HEK293T (cell line): ENCODE measurements at regions not wholly inside any gene's neighbourhood (a gene's known extent, or its start where the extent isn't known, plus 50 kb on each side); places are given as distances from the start of the nearest gene placed in this dataset.

Source experiments
- CTBP1 ChIP-seq: fragments of 450-650 bp; IDR thresholded peaks from 2 replicates; pipeline ENCODE4 v1.6.1; 2016; ENCODE audit warnings: borderline replicate concordance
- FOXM1 ChIP-seq: fragments of 450-650 bp; IDR thresholded peaks from 2 replicates; pipeline ENCODE4 v1.6.1; 2017; ENCODE audit warnings: mild to moderate bottlenecking, borderline replicate concordance
- HDGF ChIP-seq: fragments of 450-650 bp; IDR thresholded peaks from 2 replicates; pipeline ENCODE4 v1.6.1; 2017; ENCODE audit warnings: antibody characterized with exemption, borderline replicate concordance
- TARDBP ChIP-seq: fragments of 450-650 bp; IDR thresholded peaks from 2 replicates; pipeline ENCODE4 v1.6.1; 2016

DNA sequence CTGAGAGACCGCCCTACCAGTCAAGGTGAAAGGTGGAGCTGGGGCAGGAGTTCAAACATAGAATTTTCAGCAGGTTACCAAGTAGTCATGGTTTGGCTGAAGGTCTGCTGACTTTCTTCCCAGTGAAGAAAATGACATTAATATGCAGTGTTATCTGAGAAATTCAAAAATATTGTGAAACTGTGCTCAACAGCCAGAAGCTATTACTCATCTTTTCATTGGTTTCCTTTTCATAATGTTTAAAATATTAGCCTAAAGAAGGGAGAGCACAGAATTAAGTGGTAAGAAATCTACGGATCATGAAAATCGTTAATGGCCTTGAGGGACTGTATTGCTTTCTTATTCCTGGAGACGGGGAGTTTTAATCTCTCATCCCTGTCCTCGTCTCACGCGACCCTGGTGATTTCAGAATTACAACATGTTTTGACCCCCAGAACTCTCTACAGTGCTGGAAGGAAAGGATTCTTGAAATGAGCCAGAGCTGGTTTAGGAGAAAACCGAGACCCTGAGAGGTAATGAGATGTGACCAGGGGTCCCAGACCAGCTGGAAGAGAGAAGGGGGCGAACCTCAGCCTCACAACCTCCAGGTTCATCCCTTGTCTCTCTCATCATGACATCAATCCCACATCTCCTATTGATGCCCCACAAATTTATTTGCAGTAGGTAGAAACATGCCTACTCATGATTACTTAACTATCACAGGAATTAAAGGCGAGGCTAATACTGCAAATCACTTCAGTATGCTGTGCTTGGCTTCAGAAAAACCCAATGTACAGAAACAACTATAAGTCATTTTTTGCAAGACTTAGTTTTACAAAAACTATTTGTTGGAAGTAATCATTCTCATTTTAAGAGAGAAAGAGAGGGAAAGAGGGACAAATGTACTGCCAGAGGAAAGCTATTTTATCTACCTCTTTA, 209.5 kb downstream of the FNDC1 start:
- TF ChIP-seq CTBP1 (no peak), TARDBP (no peak), FOXM1 (no peak), HDGF (no peak)
